GM06990 (cell line): ENCODE measurements at regions not wholly inside any gene's neighbourhood (a gene's known extent, or its start where the extent isn't known, plus 50 kb on each side); places are given as distances from the start of the nearest gene placed in this dataset.
"Not testable (repeated sequence)": the region's sequence is repeated elsewhere in the genome, so short reads cannot be mapped to it uniquely, and the experiment has no call there.

ENCODE experiments used
- DNase-seq: peaks from one replicate; pipeline ENCODE4 v3.0.0-alpha.2; 2011; ENCODE audit not compliant: insufficient read length; ENCODE audit errors: extremely low read depth
- H3K27me3 ChIP-seq: replicated peaks from 2 replicates; pipeline ENCODE4 v1.6.0; 2011; ENCODE audit warnings: low read length; ENCODE audit not compliant: control insufficient read depth, insufficient read depth
- H3K36me3 ChIP-seq: 2 replicates; pipeline ENCODE4 v1.5.1; 2011; ENCODE audit warnings: low read length; ENCODE audit not compliant: control insufficient read depth, insufficient read depth
- H3K4me3 ChIP-seq: replicated peaks from 2 replicates; pipeline ENCODE4 v1.5.1; 2011; ENCODE audit warnings: low read depth, mild to moderate bottlenecking, control low read depth, low read length
- TF ChIP-seq, protein P1 (sequence below): IDR thresholded peaks from 2 replicates; pipeline ENCODE4 v1.5.1; 2011; ENCODE audit warnings: low read length, control low read depth, mild to moderate bottlenecking, inconsistent platforms; ENCODE audit not compliant: insufficient read depth, poor library complexity, severe bottlenecking

DNA sequence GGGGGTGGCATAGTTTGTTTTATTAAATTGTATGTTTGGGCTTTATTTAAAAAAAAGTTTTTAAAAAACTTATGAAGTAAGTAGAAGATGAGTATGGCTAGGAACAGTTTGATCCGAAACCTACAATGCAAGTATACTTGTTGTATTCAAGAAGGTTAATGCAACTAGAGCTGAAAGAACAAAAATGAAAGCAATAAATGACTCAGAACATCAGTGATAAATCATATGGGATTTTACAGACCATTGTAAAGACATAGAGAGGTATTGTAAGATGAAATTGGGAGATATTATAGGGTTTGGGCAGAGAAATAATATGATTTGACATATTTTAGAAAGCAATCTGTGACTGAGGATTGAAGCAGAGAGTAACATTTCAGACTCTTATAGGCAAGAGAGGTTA is 1135.3 kb downstream of the SLITRK5 start:
- H3K27me3 ChIP-seq: no peaks in the 10 kb centered on the region
- TF ChIP-seq, protein P1, sequence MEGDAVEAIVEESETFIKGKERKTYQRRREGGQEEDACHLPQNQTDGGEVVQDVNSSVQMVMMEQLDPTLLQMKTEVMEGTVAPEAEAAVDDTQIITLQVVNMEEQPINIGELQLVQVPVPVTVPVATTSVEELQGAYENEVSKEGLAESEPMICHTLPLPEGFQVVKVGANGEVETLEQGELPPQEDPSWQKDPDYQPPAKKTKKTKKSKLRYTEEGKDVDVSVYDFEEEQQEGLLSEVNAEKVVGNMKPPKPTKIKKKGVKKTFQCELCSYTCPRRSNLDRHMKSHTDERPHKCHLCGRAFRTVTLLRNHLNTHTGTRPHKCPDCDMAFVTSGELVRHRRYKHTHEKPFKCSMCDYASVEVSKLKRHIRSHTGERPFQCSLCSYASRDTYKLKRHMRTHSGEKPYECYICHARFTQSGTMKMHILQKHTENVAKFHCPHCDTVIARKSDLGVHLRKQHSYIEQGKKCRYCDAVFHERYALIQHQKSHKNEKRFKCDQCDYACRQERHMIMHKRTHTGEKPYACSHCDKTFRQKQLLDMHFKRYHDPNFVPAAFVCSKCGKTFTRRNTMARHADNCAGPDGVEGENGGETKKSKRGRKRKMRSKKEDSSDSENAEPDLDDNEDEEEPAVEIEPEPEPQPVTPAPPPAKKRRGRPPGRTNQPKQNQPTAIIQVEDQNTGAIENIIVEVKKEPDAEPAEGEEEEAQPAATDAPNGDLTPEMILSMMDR: no peak
- no peak for DNase-seq
- no peaks in the 10 kb centered on the region for H3K36me3 ChIP-seq
- H3K4me3 ChIP-seq: no peak overlapping the region

DNA sequence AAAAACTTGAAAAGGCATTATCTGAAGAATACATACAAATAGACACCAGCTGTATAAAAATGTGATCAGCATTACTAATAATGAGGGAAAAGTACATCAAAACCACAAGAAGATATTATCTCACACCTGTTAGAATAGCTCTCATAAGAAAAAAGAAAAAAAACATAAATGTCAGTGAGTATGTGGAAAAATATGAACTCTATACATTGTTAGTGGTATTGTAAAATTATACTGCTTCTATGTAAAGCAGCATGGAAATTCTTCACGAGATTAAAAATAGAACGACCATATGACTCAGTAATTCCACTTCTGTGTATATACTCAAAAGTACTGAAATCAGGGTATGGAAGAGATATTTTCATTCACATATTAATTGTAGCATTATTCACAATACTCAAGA is 1146.4 kb downstream of the SLITRK5 start:
- H3K4me3 ChIP-seq: no peak overlapping the region
- H3K36me3 ChIP-seq: no peaks in the 10 kb centered on the region
- TF ChIP-seq, protein P1: no peak
- DNase-seq: no peak
- H3K27me3 ChIP-seq: no peaks in the 10 kb centered on the region

DNA sequence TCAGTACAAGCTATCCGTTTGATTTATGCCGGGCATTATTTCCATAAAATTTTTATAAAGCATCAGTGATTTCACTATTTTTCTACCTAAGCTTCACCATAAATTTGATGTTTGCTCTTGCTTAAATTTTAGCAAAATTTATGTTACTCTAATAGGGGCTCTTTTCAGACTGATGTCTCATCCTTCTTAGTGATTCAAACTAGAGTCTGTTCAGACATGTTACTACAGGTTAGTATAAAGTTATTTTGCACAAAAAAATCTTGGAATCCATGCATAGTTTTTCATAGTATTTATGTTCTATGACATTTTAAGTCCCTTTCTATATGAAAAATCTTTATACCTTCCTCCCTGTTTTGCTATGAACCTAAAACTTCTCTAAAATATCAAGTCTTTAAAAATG is 1151.9 kb downstream of the SLITRK5 start:
- TF ChIP-seq, protein P1: no peak
- Histone ChIP-seq H3K27me3 (no peaks in the 10 kb centered on the region), H3K36me3 (no peaks in the 10 kb centered on the region), H3K4me3 (no peak overlapping the region)
- no peak for DNase-seq

DNA sequence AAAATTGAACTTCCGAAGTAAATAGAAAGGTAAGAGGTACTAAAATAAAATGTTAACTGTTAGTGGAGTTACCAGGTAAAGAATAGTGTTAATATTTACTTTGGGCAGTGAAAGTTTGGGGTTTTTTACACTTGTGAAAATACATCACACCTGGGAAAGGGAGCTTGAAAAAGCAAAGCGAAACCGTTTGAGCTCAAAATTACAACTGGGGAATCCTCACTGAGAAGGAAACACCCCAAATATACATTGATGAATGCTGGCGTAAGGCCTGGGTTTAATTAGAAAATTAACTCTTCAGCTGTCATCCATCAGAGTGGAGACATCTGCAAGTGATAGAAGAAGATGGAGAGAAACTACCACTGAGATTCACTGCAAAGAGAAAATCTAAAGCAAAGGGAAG is 1153.0 kb downstream of the SLITRK5 start:
- DNase-seq: no peak
- TF ChIP-seq, protein P1: no peak
- Histone ChIP-seq H3K27me3 (no peaks in the 10 kb centered on the region), H3K4me3 (no peak overlapping the region), H3K36me3 (no peaks in the 10 kb centered on the region)

DNA sequence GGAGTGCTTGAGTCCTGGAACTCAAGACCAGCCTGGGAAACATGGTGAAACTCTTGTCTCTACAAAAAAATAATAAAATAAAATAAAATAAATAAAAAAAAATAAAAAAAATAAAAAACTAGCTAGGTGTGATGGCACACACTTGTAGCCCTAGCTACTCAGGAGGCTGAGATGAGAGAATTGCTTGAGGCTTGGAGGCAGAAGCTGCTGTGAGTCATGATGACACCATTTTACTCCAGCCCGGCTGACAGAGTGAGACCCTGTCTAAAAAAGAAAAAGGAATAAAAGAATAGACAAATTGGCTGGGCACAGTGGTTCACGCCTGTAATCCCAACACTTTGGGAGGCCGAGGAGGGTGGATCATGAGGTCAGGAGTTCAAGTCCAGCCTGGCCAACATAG is 1168.9 kb downstream of the SLITRK5 start:
- H3K27me3 ChIP-seq: no peaks in the 10 kb centered on the region
- H3K36me3 ChIP-seq: no peaks in the 10 kb centered on the region
- TF ChIP-seq, protein P1: no peak
- H3K4me3 ChIP-seq: no peak overlapping the region
- no peak for DNase-seq

DNA sequence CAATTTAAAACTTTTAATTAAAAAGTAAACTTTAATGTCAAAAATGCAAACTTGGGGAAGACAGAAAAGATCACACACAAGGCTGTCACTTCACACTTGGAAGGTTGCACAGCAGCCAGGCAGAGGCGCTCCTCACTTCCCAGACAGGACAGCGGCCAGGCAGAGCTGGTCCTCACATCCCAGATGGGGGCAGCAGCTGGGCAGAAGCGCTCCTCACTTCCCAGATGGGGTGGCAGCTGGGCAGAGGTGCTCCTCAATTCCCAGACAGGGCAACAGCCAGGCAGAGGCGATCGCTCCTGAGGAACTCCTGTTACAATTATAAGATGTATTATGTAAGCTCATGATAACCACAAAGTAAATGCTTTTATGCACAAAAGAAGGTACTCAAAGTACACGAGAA is 1181.1 kb downstream of the SLITRK5 start:
- not testable (repeated sequence) for DNase-seq, H3K36me3 ChIP-seq, H3K4me3 ChIP-seq, H3K27me3 ChIP-seq

DNA sequence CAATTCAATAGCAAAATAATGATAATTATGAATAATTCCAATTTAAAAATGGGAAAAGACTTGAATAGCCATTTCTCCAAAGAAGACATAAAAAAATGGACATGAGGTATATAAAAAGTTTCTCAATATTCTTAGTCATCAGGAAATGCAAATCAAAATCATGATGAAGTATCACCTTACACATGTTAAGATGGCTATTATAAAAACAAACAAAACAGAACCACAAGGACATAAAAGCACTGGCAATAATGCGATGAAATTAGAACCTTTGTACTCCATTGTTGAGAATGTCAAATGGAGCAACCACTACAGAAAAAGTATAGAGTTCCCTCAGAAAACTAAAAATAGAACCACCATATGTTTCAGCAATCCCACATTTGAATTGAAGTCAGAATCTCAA is 1186.1 kb downstream of the SLITRK5 start:
- Histone ChIP-seq H3K36me3 (no peaks in the 10 kb centered on the region), H3K27me3 (no peaks in the 10 kb centered on the region), H3K4me3 (no peak overlapping the region)
- TF ChIP-seq, protein P1: no peak
- DNase-seq: no peak
